NCI-H2107 treated with DMSO at 0.1 percent for 48 hours (cell line): ENCODE measurements at regions not wholly inside any gene's neighbourhood (a gene's known extent, or its start where the extent isn't known, plus 50 kb on each side); places are given as distances from the start of the nearest gene placed in this dataset.
"Not testable (repeated sequence)": the region's sequence is repeated elsewhere in the genome, so short reads cannot be mapped to it uniquely, and the experiment has no call there.

Source experiments
- DNase-seq: peaks from one replicate; lab custom pipeline; 2025; ENCODE audit not compliant: unreplicated experiment; lab: John Stamatoyannopoulos, UW

DNA sequence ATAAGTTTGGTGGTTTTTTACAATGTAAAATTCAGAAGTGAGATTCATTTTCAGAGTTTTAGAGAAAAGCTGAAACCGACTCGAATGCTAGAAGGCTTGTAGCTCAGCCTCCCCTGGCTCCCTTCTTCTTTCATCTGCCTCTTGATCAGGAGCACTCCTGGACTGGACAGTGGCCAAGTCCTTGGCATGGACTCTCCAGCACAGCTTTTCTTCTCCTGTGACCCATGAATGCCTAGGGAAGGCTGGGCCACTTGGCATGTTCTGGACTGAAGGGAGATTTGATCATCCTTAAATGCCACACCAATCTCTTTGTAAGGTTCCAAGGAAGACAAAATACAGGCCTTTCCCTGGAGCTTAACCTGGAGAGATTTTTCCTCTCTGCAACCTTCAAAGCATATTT is 384.0 kb upstream of the SASH1 start:
- no peak for DNase-seq

DNA sequence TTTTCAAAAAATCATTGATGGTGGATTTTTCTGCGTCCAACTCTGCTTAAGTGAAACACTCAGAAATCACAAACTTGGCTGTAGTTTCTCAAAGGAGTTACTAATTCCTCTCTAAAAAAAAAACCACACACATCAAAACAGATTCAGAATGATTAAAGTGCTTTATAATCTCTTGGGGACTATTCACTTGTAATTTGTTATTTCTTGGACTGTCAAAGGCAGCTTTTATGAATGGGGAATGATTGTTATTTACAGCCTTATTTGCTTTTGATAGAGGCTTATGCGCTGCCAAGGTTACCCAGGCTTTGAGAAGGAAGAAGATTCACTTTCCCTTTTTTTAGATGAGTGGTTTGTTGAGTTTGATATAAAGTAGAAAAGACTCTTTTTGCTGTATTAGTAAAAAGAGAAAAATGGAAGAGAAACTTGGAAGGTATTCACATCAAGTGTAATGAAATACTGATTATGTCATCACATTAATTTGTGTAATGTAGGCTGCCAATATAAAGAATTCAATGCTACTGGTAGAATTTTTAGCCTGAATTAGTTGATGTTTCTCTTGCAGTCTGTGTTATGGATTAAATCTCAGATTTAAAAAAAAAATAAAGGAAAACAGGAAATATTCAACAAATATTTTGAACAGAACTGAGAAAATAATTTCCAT is 381.0 kb upstream of the SASH1 start:
- DNase-seq: no peak

DNA sequence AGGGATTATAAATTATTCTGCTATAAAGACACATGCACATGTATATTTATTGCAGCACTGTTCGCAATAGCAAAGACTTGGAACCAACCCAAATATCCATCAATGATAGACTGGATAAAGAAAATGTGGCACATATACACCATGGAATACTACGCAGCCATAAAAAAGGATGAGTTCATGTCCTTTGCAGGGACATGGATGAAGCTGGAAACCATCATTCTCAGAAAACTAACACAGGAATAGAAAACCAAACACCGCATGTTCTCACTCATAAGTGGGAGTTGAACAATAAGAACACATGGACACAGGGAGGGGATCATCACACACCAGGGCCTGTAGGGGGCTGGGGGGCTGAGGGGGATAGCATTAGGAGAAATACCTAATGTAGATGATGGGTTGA is 377.2 kb upstream of the SASH1 start:
- DNase-seq: not testable (repeated sequence)

DNA sequence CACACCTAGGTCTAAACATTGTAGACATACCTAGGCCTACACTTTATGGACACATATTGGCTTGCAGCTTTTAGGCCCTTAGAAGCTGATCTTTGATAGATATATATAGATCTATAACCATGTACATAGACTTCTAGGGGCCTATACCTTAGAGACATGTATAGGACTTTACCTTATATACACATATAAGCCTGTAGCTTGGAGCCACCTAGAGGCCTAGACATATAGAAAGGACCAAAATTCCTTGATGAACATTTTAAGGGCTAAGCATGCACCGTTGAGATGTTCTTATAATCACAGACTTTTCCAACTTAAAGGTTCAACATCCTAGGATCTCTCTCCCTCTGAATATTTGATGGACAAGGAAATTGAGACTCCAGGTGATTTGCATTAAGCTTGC is 371.7 kb upstream of the SASH1 start:
- DNase-seq: no peak

DNA sequence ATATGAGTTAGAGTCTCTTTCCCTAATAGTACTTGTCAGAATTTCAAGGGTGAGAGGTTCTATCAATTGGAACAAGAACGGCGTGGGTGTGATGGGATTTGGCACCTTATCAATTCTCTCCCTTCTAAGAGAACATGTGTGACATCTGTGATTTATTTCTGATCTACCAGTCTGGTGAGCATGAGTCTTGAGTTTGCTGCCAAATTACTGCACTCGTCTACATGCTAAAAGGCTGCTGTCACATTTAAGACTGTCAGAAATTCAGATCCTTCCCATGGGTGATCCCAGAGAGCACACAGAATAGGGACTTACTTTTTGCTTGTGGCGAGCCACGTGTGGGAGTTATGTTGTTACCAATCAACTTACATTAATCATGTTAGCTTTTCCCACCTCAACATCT is 370.2 kb upstream of the SASH1 start:
- no peak for DNase-seq

DNA sequence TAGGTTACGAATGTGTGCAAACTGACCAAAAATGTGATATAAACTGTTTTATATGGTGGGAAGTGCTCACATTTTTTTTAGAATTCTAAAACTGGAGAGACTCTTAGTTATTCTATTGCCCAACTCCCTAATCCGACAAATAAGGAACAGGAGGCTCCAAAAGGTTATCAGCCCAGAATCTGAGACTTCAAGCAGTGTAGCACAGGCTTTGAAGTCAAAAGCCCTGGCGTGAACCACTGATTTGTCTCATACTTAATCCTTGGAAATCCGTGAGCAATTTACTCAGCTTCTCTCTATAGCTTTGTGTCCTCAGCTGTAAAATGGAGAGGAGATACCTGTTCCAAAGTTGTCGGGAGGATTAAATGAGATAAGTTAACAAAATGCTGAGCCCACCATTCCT is 368.8 kb upstream of the SASH1 start:
- DNase-seq: no peak

DNA sequence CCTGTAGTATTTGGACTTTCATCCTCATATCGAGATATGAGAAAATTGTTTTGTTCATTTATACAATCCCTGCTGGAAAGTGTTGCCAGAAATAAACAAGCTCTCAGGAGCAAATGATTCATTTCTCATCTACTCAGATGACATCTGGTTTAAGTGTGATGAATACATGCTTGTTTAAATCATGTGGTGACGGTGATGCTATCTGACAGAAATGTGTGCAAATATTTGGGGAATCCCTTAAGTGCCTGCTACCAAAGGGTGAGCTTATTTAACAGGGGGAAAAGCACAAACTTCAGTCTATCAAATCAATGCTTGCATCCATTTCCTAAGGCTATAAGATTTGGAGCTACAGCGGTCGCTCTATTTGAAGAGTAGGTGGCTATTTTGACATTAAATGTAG is 368.3 kb upstream of the SASH1 start:
- DNase-seq: no peak

DNA sequence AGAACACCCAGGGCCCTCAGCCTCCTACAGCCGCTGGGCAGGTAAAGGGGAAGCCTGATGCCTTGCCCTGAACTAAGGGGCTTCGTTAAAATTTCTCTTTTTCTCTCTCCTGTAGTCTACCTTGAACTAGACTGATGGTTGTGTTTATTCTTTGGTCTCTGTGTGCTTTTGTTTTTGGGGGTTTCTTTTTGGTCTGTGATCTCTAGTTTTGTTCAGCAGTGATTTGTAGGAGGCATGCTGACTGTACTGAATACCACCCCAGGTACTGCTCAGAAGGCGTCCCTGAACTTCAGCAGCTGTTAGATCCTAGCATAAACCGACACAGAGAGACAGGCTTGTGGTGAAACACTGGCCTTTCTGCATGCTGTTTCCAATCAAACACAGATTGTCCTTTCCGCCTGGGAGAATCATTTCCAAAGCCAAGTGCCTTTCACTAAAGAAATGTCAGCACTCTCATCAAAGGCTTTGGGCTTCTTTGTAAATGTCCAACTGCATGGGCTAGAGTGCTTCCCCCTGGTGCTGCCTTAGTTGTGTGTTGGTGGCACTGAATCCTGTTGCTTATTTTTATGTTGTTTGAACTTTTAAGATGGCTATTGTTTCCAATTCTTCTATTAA is 364.7 kb upstream of the SASH1 start:
- DNase-seq: no peak

DNA sequence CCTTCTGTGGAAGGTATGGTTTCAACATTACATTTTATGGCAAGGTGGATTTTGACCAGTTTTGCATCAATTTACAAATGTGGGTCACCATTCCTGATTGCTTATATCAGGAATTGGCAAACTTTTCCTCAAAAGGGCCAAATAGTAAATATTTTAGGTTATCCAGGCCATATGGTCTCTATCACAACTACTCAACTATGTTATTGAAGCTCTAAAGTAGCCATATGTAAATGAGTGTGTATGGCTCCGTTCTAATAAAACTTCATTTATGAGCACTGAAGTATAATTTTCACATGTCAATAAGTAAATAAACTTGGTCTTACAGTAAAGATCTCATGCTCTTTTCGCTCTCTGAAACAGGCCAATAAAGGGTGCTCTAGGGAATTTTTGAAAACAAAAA is 362.7 kb upstream of the SASH1 start:
- no peak for DNase-seq

DNA sequence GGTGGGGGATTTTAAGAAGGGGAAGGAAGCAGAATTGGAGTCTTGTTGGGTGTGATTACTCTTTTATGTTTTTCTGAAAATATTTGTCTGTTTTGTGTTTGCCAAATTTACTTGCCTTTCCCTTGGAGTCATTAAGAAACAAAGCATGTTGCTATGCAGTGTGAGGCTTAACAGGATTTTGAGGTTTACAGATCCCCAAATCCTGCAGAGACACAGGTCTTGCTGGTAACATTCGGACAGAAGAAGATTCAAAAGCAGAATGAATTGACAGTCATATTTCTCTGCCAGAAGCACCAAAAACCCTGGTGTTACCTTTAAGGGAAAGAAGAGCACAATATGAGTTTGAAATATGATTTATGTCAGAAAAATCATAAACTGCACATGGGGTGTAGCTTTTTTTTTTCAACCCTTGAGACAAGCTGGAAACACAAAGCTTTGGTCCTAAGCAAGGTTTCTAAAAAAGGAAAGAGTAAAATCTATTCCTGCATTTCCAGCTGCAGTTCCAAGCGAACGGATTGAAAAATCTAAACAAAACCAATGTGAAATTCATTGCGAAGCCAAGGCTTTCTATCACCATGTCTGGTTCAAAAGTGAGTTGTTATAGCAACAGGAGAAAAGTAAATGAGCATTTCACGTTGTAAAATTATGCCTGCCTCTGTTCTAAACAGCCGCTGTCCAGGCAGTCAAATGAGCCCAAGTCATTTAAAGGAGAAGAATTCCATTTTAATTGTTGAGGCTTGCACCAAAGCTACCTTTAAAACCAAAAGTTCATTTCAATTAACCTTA is 358.9 kb upstream of the SASH1 start:
- no peak for DNase-seq

DNA sequence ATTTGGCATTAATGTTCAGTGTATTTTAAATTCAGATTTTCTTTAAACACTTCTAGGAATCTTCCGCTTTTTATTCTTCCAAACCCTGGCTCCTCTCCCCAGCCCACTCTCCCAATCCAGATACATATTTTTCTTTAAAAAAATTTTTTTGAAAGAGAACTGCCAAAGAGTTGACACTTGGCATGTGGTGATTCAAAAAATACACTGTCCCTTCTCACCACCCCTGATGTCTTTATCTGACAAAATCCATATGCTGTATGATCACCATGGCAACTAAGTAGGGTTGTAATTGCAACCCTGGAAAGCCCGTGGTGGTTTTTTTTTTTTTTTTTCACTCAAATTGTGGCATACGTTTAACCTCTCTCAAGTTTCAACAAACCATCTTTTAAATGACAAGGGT is 355.8 kb upstream of the SASH1 start:
- DNase-seq: no peak

DNA sequence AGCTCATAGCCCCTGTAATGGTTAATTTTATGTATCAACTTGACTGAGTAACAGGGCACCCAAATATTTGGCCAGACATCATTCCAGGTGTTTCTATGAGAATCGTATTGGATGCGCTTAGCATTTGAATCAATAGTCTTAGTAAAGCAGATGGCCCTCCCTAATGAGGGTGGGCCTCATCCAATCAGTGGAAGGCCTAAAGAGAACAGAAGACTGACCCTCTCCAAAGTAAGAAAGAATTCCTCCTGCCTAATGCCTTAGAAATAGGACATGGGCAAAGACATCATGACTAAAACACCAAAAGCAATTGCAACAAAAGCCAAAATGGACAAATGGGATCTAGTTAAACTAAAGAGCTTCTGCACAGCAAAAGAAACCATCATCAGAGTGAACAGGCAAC is 352.5 kb upstream of the SASH1 start:
- no peak for DNase-seq

DNA sequence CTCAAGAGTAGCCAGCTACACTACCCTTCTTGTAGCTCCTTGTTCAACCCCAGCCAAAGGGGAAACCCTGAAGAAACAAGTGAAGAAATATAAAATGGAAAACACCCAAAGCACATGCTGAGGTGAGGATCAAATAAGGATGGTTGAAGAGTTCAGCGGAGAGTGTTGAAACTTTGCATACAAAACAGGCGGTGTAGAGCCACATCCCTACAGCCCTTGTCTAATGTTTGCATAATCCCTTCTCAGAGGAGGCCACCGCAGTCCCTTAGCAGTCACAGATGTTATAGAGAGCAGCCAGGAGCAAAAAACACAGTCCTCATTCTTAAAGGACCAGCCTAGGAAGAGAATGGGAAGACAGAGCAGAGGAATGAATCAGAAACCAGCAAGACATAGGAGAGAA is 350.7 kb upstream of the SASH1 start:
- no peak for DNase-seq

DNA sequence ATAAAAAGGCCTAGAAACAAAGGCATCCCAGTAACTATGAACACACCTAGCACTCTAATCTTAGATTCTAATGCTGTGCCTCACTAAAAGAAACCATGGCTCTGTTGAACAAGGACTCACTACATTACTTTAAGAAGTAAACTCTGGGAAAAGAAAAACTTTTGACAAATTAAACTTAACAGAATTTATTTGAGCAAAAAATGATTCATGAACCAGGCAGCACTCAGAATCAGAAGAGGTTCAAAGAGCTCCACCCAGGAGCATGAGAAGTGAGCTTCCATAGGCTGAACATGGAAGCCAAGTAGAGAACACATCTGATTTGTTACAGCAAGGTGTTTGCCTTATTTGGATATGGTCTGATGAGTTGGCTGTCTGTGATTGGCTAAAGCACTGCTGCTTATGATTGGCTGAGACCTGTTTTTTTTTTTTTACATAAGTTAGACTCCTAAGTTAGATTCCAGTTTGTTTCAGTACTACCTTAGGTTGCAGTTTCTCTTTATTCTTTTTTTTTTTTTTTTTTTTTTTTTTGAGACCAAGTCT is 343.6 kb upstream of the SASH1 start:
- no peak for DNase-seq

DNA sequence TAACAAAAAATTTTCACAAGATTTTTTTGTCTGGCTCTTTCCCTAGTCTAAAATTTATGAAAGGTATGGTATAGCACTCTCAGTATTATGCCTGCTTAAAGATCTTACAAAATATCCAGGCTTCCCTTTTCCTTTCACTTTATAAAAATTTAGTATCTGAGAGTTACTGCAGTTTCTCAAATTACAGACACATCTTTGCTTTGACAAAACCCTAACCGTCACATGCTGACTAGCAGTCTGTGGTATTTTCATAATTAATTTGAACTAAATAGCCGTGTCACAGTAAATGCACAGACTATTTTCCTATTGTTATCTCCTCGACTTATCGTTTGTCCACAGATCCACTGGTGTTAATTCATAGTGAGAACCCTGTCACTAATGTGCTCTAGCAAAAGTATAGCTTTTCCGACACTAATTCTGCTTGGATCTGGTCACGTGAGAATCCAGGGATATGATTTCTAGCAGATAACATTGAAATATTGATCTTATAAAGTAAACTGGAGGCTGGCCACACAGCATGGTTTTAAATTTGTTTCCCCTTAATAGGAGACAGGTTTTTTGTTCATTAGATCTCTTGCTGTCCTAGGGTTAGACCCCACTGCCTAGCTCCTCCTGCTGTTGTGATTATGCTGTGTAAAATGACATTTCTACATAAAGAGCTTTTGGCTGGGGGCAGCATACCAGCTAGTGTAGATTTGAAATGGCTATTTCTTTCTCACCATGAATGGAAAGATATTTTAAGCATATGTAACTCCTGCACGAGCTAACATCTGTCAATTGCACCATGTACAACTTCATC is 340.6 kb upstream of the SASH1 start:
- DNase-seq: no peak

DNA sequence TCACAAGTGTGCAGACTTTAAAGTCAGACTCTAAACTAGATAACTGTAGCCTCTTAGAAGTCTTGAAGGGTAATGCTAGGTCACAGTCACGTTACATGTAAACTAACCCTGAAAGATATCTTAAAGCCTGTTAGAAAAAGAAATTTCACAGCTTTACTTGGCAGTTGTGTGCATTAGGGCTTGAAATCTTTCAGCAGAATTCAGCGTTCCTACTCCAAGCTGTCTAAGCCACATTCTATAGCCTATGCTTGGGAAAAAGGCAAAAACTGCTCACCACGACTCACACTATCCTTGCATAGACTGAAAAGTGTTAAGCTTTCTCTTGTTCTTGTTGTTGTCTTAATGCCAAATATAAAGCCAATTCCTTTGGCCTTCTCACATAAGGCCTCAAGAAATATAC is 338.0 kb upstream of the SASH1 start:
- DNase-seq: no peak

DNA sequence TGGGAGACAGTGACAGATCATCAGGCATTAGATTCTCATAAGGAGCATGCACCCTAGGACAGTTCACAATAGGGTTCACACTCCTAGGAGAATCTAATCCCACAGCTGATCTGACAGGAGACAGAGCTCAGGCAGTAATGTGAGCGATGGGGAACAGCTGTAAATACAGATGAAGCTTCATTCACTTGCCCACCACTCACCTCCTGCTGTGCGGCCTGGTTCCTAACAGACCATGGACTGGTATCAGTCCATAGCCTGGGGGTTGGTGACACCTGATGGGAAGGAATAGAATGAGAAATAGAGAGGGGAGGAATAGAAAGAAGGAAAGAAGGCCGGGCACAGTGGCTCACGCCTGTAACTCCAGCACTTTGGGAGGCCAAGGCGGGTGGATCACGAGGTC is 336.8 kb upstream of the SASH1 start:
- no peak for DNase-seq

DNA sequence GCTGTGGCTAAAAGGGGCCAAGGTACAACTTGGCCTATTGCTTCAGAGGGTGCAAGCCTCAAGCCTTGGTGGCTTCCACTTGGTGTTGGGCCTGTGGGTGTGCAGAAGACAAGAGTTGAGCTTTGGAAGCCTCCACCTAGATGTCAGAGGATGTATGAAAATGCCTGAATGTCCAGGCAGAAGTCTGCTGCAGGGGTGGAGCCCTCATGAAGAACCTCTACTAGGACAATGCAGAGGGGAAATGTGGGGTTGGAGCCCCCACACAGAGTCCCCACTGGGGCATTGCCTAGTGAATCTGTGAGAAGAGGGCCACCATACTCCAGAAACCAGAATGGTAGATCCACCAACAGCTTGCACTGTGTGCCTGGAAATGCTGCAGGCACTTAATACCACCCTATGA is 332.1 kb upstream of the SASH1 start:
- DNase-seq: not testable (repeated sequence)

DNA sequence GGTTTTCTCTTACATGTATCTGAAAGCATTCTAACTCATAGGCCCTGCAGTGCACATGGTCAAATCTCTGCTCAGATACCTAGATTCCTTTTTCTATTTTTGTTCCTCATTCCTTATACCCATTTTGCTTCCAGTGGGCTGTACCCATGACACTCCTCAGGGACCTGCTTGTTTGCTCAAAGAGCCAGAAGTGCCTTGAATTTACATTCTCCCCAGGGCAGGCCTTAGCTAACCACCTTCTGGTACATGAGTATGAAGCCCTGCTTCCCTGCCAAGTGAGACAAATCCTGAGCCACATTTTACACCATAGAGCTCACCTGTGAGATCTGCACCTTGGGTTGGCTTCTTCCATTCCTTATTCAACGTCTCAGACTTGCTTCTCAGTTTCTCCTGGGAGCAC is 326.6 kb upstream of the SASH1 start:
- DNase-seq: no peak

DNA sequence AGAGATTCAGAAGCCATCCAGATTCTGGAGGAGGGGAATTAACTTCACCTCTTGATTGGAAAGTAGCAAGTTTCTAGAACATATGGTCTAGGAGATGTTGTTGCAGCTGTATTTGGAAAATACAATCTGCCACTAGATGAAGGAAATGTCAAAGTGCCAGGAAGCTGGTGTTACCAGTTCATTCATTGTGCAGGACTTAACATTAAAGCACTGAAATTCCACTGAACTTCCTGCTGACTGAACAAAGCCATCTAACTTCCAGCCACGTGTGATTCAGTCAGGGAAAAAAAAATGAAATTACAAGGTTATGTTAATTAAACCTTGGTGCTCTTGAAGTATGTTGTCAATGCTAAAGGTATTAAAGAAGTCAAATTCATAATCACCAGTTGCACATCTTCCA is 321.5 kb upstream of the SASH1 start:
- no peak for DNase-seq

DNA sequence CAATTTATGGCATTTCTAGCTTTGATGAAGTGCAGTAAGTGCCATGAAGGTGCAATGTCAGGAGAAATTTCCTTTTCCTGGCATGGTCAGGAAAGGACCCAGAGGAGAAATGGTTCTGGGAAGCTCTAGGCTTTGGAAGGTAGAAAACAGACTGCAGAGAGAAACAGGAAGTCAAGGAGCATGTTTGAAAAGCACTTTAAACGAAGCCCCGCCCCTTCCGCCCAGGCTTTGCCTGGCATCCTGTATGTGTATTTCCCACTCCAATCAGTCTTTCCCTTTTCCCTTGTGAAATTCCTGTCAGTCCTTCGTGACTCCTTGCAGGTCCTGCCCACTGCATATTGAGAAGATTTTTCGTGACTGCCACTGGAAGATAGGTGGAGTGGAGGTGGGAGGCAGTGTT is 320.9 kb upstream of the SASH1 start:
- no peak for DNase-seq
